ENCODE measurements at regions not wholly inside any gene's neighbourhood (a gene's known extent, or its start where the extent isn't known, plus 50 kb on each side); places are given as distances from the start of the nearest gene placed in this dataset.

DNA sequence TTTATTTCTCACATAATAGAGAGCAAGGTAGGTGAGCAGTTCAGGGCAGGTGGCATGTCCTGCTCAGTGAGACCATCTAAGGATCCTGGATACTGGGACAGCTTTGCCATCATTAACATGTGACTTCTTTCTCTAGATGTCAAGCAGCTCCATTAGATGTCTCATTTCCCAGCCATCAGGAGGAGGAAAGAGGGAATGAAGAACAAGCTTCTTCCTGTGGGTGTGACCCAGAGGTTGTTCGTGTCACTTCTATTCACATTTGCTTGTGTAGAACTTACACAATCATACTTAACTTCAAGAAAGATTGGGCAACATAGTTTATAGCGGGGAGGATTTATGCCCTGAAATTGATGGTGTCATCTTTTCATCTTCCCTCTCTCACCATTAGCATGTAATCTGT is 169.2 kb upstream of the B3GALT2 start:
- TF ChIP-seq EZH2 (IDR thresholded peaks at IDR 0.05; ENCODE audit: borderline replicate concordance), result no peak
- TF ChIP-seq, protein P1, sequence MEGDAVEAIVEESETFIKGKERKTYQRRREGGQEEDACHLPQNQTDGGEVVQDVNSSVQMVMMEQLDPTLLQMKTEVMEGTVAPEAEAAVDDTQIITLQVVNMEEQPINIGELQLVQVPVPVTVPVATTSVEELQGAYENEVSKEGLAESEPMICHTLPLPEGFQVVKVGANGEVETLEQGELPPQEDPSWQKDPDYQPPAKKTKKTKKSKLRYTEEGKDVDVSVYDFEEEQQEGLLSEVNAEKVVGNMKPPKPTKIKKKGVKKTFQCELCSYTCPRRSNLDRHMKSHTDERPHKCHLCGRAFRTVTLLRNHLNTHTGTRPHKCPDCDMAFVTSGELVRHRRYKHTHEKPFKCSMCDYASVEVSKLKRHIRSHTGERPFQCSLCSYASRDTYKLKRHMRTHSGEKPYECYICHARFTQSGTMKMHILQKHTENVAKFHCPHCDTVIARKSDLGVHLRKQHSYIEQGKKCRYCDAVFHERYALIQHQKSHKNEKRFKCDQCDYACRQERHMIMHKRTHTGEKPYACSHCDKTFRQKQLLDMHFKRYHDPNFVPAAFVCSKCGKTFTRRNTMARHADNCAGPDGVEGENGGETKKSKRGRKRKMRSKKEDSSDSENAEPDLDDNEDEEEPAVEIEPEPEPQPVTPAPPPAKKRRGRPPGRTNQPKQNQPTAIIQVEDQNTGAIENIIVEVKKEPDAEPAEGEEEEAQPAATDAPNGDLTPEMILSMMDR (IDR thresholded peaks at IDR 0.05; ENCODE audit: poor library complexity), result no peak
